ENCODE measurements at regions not wholly inside any gene's neighbourhood (a gene's known extent, or its start where the extent isn't known, plus 50 kb on each side); places are given as distances from the start of the nearest gene placed in this dataset.
"Not testable (repeated sequence)": the region's sequence is repeated elsewhere in the genome, so short reads cannot be mapped to it uniquely, and the experiment has no call there.

DNA sequence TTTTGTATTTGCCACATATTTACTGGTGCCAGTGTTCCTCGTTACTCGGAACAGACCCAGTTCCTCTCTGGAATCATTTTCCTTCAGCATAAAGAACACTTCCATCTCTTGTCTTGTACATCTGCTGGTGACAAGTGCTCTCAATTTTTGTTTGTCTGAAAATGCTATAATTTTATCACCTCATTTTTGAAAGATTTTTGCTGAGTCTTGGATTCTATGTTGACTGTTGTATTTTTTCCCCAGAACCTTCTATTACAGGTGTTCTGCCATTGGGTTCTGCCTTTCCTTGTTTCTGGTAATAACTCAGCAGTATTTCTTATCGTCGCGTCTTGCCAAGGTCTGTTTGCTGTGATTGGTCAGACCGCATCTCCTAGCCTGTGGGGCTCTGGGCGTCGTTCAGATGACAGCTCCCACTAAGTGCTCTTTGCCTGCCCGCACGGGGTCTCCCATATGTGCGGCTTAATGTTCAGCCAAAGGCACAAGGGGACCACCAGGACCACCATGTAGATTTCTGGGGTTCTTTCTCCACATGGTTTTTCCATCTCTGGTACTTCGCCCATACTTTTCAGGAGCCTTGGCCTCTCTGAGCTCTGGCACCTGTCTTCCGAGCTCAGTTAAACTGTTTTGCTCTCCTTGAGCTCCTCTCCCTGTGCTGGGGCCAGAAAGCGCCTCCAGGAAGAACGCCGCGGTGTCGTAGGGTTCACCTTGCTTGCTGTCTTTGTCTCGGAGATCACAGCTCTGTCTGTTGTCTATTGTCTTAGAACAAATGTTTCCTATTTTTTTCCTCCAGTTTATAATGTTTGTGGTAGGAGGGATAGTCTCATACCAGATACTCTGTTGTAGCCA lies 80.0 kb downstream of the METRNL start:
- no peak for DNase-seq

DNA sequence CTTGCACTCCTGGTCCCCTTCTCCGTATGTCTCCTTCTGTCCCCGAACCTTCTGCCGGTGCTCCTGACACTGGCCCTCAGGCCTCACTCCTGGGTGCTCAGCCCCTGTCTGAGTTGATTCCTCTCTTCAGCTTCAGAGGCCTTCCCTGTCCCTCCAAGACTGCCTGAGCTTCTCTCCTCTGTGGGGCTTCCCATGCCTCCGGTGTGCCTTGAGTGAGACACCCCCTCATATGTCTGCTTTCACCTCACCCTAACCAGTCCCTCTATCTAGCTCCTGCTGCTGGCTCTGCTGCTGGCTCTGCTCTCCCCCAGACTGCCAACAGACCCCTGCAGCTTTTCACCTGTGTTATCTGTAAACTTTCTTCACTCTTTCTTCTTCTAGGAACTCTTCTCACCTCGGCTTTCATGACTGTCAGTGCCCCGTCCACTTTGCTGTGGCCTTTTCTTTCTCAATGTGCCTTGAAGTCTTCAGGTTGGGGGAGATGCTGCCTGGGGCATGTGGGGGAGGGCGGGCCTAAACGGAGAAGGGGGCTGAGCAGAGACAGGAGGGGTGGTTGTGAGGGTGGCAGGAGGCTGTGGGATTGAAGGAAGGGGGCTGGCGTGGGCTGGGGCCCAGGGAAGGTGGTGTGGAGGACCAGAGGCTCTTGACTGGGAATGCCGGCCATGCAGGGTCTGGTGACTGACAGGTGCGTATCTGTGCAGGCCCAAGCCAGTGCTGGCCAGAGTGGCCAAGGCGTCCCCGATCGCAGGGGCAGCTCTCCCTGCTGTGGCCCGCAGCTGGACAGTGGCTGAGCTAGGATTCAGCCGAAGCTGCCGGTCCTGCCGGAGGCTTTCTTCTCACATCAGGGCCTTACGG lies 81.3 kb downstream of the METRNL start:
- DNase-seq, result no peak

DNA sequence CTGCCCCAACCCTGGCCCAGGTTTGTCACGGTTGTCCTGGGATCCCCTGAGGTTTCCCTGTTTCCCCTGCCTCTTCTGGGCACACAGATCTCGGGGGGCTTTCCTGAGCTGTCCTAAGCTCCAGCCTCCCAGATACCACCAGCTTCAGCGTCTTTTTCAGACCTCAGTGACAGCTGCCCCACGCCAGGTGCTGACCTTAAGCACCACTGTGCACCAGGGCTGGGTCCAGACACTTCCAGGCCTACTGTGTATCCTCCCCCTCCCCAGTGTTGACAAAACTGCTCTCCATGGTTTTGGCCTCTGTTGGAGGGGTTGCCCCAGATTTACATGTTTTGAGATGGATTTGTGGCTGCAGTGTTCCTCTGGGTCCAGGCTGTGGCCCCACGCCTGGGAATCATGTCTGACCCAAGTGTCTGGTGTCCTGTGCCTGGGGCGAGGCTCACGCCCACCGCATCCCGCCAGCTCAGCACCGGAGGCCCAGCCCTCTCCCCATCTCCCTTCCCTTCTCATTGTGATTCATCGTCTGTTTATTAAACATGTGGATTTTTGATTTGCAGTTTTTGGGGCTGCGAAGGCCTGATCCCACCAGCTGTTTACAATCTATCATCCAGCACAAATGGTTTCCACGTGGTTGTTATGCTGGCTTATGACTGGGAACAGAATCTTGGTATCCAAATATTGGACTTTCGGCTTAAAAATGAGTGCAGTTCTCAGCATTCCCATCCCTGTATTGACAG lies 82.1 kb downstream of the METRNL start:
- DNase-seq, result no peak

GRCh38 chr17:83162035-83162745 lies 82.8 kb downstream of the METRNL start:
- DNase-seq, result no peak

DNA sequence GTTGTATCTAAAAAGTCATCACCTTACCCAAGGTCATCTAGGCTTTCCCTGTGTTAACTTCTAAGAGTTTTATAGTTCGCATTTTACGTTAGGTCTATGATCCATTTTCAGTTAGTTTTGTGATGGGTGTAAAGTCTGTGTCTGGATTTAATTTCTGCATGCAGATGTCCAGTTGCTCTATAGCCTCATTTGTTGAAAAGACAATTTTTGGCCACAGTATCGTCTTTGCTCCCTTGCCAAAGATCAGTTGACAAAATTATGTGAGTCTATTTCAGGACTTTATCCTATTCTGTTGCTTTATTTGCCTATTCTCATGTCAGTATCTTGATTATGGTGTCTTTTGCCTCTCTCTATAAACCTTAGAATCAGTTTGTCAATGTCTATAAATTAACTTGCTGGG lies 85.1 kb downstream of the METRNL start:
- no peak for DNase-seq

DNA sequence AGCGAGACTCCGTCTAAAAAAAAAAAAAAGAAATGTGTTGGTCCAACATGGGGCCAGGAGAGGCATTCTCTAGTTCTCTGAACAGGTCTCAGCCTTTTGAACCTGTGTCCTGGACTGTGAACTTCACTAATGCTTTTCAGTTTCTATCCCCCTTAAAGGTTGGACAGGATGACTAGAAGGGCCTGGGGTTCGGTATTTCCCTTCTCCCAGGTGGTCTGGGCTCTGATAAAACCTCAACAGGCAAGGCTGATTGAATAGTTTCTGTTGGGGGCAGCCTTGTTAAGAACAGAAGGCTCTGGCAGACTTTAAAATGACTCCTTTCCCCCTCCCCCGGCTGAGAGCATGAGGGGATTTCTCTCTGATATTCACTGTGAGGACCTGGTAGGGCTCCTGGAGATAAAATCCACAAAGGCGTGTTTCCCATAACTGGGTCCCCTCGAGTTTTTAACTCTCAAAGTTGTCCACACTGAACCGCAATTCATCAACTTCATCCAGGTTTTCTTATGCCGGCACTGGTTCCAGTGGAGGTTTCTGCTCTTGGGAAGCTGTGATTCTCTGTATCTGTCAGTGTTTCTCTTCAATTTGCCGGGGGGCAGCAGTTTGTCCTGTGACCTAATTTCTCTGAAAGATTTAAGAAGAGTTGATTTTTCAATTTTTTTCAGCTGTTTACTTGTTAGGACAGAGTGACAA lies 91.3 kb downstream of the METRNL start:
- no peak for DNase-seq

- DNase-seq, result no peak
Observed at GRCh38 chr17:83171661-83172060, 92.3 kb downstream of the METRNL start.

DNA sequence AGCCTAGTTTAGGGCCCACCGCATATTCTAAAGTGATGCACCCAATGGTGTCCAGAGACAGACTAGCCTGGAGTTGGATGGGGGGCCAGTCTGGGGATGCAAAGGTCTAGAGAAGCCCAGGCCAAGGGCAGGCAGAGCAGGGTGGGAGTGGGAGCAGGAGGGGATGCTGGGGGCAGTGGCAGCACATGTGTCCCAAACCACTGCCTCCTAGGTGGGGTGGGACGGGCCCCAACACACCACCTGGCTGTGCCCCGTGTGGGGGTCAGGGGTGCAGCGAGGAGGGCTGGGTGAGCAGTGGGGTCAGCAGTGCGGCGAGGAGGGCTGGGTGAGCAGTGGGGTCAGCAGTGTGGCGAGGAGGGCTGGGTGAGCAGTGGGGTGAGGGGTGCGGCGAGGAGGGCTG lies 92.7 kb downstream of the METRNL start:
- DNase-seq, result not testable (repeated sequence)

GRCh38 chr17:83172646-83173045 lies 93.2 kb downstream of the METRNL start:
- not testable (repeated sequence) for DNase-seq

DNA sequence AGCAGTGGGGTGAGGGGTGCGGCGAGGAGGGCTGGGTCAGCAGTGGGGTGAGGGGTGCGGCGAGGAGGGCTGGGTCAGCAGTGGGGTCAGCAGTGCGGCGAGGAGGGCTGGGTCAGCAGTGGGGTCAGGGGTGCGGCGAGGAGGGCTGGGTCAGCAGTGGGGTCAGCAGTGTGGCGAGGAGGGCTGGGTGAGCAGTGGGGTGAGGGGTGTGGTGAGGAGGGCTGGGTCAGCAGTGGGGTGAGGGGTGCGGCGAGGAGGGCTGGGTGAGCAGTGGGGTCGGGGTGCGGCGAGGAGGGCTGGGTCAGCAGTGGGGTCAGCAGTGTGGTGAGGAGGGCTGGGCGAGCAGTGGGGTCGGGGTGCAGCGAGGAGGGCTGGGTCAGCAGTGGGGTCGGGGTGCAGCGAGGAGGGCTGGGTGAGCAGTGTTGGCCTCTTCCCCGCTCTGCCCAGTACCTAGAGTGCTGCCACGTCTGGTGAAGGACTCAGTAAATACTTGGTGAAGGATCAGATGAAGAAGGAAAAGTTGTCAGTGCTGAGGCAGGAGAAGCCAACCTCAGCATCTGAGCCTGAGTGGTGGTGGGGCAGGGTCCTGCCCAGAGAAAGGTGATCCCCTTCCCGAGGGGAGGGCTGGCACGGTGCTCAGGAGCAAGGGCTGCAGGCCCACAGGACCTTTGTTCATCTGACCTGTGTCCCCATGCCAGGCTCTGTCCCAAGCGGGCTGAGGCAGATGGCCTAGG lies 93.9 kb downstream of the METRNL start:
- not testable (repeated sequence) for DNase-seq

GRCh38 chr17:83173914-83174361 lies 94.5 kb downstream of the METRNL start:
- DNase-seq, result no peak

GRCh38 chr17:83174362-83175118 lies 95.1 kb downstream of the METRNL start:
- DNase-seq, result no peak

DNA sequence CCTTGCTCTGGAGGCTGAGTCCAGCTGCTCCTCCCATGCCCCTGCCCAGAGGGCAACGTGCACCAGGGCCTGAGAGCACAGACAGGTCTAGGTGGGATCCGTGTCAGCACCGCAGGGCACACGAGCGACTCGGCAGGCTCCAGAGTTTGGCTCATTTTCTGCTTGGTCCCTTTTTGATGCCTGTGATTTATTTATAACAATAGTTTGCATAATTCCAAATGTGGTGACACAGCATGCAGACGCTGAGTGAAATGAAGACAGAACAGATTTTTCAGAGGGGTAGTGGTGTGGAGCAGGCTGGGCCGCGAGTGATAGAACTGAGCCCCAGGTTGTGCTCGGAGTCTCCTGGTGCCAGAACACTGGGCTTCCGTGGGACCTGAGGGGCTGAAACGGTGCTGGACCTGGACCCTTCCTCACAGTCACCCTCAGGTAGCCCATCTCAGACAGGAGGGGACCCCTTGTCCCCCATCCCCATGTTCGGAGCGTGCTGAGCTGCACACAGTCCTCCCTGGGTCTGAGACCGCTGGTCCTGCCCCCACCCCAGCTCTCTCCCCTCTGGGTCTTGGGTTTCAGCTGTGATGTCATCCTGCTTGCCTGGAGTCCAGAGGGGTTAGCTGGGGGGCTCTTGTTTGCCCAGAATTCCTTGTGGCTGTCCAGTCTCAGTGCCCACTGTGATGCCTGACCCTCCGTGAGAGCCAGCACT lies 95.9 kb downstream of the METRNL start:
- DNase-seq, result no peak

DNA sequence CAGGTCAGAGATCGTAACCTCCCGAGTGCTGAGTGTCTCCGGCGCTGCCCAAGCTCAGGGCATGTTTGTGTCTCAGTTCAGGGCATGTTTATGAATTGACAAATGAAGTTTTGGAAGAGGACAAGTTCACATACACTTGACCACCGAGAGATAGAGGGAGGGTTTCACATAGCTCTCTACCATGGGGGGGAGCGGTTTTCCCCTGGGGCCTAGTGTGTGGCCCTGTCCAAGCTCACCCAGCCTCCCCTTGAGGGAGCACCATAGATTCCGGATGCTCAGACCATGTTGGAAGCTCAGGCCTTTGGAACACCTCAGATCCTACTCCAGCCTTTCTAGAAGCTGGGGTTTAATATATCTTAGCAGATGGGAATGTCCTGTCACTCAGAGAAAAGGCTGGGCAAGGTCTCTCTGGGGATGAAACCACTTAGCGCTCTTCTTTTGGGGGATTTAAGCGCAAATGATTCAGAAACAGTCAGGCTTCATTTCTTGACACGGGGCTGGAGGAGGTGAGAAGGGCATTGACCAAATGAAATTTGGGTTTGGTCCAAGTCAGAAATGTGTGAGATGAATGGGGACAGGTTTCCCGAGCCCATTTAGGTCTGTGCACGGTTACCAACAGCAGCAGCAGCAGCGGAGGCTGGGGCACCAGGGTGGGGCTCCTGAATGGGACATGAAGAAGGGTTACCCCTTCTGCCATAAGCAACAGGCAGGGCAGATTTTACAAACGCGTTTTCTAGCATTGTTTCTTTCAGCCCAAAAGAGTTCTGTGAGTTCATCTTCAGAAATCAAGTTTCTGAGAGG lies 96.6 kb downstream of the METRNL start:
- DNase-seq, result no peak

- no peak for DNase-seq
Observed at GRCh38 chr17:83176623-83177583, 97.5 kb downstream of the METRNL start.

GRCh38 chr17:83177611-83178532 lies 98.5 kb downstream of the METRNL start:
- DNase-seq, result no peak
